Hepatocyte (in vitro differentiated cells): ENCODE measurements at regions not wholly inside any gene's neighbourhood (a gene's known extent, or its start where the extent isn't known, plus 50 kb on each side); places are given as distances from the start of the nearest gene placed in this dataset.

Experiments
- EZH2 ChIP-seq: fragments of 200-600 bp; sonication (generic); IDR thresholded peaks from 2 replicates; pipeline ENCODE4 v1.6.1; 2016; ENCODE audit warnings: antibody characterized with exemption, mild to moderate bottlenecking, borderline replicate concordance
- EZH2phosphoT487 ChIP-seq: fragments of 200-600 bp; sonication (generic); IDR thresholded peaks from one replicate; pipeline ENCODE4 v1.6.1; 2018; ENCODE audit warnings: antibody characterized with exemption, mild to moderate bottlenecking, low read depth, moderate library complexity; ENCODE audit not compliant: unreplicated experiment, severe bottlenecking
- TF ChIP-seq, protein P1 (sequence below): fragments of 200-600 bp; sonication (generic); IDR thresholded peaks from 2 replicates; pipeline ENCODE4 v1.5.1; 2016; ENCODE audit warnings: antibody characterized with exemption, mild to moderate bottlenecking; ENCODE audit not compliant: poor library complexity

DNA sequence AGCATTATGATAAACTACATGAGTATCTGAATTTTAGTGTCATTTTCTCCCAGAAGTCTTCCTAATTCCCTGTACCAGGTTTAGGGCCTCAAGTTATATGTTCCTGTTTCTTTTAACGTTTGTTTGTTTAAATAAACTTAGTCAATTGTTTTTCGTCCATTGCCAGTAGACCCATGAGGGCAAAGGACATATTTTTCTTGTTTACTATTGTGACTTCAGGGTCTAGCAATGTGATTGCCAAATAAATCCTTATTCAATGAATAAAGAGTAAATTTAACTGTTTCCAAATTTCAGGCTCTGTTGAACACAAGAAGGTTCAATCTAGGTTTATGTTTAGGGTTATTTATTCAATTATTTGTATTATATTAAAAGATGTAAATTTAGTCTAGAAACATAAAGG, 391.6 kb upstream of the MGAT4C start:
- TF ChIP-seq, protein P1, sequence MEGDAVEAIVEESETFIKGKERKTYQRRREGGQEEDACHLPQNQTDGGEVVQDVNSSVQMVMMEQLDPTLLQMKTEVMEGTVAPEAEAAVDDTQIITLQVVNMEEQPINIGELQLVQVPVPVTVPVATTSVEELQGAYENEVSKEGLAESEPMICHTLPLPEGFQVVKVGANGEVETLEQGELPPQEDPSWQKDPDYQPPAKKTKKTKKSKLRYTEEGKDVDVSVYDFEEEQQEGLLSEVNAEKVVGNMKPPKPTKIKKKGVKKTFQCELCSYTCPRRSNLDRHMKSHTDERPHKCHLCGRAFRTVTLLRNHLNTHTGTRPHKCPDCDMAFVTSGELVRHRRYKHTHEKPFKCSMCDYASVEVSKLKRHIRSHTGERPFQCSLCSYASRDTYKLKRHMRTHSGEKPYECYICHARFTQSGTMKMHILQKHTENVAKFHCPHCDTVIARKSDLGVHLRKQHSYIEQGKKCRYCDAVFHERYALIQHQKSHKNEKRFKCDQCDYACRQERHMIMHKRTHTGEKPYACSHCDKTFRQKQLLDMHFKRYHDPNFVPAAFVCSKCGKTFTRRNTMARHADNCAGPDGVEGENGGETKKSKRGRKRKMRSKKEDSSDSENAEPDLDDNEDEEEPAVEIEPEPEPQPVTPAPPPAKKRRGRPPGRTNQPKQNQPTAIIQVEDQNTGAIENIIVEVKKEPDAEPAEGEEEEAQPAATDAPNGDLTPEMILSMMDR: no peak
- TF ChIP-seq EZH2 (no peak), EZH2phosphoT487 (no peak)
